VCaP (cell line): ENCODE measurements at regions not wholly inside any gene's neighbourhood (a gene's known extent, or its start where the extent isn't known, plus 50 kb on each side); places are given as distances from the start of the nearest gene placed in this dataset.

Experiments
- H3K27ac ChIP-seq: fragments of 450-650 bp; 2 replicates; pipeline ENCODE4 v1.5.1; 2017
- TF ChIP-seq, protein P1 (sequence below): fragments of 450-650 bp; conservative IDR thresholded peaks from 2 replicates; pipeline ENCODE4 v1.5.1; 2017; ENCODE audit warnings: mild to moderate bottlenecking, moderate library complexity

DNA sequence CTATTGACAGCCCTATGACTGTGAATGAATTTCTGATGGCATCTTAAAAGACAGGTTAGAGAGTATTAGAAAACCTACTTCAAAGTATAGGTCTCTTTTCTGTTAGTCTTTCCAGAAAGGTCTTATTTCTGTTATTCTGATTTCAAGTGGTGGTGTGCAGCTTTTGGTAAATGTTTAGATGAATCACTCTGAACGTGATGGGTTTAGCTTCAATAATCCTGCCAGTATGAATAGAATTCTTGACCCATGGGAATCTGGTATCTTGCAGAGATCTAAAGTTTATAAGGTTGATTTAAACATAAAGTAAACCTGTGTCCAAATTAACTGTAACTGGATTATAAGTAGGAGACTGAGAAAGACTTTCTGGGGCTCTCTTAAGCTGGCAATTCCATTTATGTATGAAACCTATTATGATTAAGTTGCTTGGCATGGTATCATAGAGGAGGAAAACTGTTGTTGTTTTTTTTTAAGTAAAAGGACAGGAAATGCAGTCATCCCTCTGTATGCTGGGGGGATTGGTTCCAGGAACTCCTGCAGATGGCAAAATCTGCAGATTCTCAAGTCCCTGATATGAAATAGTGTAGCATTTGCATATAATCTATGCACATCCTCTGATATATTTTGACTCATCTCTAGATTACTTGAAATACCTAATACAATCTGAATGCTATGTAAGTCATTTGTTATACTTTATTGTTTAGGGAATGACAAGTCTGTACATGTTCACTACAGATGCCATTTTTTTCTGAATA is 77.0 kb upstream of the ADAMTS19 start:
- no peak overlapping the region for H3K27ac ChIP-seq
- TF ChIP-seq, protein P1, sequence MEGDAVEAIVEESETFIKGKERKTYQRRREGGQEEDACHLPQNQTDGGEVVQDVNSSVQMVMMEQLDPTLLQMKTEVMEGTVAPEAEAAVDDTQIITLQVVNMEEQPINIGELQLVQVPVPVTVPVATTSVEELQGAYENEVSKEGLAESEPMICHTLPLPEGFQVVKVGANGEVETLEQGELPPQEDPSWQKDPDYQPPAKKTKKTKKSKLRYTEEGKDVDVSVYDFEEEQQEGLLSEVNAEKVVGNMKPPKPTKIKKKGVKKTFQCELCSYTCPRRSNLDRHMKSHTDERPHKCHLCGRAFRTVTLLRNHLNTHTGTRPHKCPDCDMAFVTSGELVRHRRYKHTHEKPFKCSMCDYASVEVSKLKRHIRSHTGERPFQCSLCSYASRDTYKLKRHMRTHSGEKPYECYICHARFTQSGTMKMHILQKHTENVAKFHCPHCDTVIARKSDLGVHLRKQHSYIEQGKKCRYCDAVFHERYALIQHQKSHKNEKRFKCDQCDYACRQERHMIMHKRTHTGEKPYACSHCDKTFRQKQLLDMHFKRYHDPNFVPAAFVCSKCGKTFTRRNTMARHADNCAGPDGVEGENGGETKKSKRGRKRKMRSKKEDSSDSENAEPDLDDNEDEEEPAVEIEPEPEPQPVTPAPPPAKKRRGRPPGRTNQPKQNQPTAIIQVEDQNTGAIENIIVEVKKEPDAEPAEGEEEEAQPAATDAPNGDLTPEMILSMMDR, result no peak

DNA sequence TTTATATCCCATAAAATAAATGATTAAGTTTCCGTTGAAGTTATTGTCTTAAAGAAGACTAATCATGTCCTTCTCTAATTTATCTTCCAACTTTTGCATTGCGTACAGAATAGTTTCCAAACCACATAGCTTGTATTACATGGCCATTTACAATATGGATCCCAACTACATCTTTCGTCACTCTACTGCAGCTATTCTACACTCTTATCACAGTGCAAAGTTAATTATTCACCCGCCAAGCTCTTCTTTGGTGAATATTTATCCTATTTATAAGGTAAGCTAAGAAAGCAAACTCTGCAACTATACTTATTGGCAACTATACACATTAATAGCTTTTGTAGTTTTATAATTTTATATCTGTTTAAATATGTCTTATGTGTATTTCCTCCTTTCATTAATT is 75.9 kb upstream of the ADAMTS19 start:
- H3K27ac ChIP-seq, result no peak overlapping the region
- TF ChIP-seq, protein P1, result no peak

DNA sequence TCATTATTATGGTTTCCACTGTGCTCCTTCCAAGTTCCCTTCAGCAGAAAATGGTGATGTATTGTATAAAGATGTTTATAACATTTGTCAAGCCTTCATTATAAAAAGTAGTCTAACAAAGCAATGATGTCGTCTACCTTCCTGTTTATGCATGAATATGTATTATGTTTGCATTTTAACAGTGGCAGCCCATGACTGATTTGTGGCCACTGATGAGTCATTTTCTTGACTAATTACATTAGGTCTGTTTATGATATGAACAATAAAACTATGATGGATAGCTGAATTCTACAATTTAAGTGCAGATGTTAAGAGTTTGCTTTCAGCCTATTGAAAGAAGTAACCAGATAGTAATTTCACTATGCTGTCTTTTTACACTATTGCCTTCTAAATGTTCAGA is 75.4 kb upstream of the ADAMTS19 start:
- TF ChIP-seq, protein P1, result no peak

DNA sequence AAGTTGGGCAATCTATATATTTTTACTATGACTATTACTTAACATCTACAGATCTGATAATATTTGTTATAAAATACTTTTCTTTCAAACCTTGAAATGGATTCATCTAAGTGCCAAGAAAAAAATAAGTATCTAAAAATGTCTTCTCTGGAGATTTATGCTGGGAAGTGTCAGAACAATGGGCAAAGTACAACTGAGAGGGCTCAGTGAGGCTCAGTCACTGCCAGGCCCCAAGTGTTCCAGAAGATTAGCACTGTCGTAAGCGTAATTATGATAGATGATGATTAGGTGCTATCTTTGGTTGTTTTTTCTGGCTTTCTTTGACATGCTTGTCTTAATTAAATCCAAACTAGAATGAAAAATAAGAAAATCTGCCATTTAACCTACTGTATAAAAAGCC is 72.2 kb upstream of the ADAMTS19 start:
- TF ChIP-seq, protein P1, result no peak
- no peak overlapping the region for H3K27ac ChIP-seq

More for the DNA sequence above, 75.4 kb upstream of the ADAMTS19 start:
- H3K27ac ChIP-seq, result no peak overlapping the region

DNA sequence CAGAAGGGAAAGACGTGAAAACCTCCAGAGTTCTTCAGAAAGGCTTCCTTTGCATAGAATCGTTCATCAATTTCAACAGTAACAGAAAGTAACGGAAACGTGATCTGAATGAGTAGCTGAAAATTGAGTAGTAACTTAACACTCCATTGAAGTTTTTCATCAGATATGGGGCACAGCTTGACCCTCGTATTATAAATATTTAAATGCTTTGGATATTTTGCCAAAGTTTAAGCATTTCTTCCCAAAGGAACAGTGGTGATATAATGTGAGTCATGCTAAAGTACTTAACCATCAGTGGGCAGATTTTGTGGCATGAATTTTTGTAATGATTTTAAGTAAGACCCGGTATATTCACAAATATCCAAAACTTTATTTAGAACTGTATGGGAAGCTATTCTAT is 67.4 kb upstream of the ADAMTS19 start:
- TF ChIP-seq, protein P1, result no peak
- H3K27ac ChIP-seq, result no peak overlapping the region

DNA sequence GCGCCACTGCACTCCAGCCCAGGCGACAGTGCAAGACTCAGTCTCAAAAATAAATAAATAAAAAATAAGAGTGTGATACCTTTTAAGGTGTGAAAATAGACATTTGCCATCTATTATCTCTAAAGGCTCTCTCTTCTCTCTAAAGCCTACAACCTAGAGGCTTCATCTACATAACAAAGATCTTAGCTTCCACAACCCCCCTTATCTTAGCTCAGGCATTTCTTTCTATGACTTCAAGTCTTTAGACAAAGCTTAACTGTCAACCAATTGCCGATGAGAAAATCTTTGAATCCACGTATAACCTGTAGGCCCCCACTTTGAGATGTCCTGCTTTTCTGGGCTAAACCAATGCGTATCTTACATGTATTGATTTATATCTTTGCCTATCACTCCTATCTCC is 64.9 kb upstream of the ADAMTS19 start:
- no peak overlapping the region for H3K27ac ChIP-seq
- TF ChIP-seq, protein P1, result no peak

DNA sequence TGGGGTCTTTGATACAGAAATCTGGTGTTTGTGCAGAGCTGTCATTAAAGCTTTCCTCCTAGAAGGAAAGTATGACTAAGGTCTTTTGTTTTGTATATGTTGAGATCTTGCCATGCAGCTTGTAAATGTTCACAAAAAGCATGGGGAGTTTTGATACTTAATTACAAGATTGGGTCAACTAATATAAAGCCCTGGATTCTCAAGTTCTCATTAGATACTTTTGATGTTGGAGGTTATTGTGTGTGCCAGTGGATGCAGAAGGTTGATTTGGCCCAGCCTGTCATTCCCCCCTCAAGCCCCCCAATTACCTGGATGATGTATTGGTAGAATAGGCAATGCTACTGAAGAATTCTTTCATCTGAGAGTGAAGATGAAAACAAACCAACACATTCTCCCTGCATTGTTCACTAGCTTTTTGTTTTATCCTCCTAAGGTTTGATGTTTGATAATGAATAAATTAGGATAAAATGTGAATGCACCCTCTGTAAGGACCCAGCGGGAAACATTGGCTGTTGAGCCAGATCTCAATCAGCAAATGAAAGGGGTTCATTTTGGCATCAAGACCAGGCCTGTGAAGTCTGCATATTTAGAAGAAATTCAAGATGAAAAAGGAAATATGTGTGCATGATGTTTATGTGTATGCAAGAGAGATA is 61.9 kb upstream of the ADAMTS19 start:
- TF ChIP-seq, protein P1, result no peak
- no peak overlapping the region for H3K27ac ChIP-seq
